Fibroblast of the aortic adventitia (primary cell): ENCODE measurements at regions not wholly inside any gene's neighbourhood (a gene's known extent, or its start where the extent isn't known, plus 50 kb on each side); places are given as distances from the start of the nearest gene placed in this dataset.
"Not testable (repeated sequence)": the region's sequence is repeated elsewhere in the genome, so short reads cannot be mapped to it uniquely, and the experiment has no call there.

ENCODE experiments used
- DNase-seq: peaks from one replicate; pipeline ENCODE4 v3.0.0-alpha.2; 2010; ENCODE audit warnings: low read depth
- H3K4me3 ChIP-seq: 2 replicates; pipeline ENCODE4 v1.5.1; 2011; ENCODE audit warnings: low read depth, mild to moderate bottlenecking, control low read depth, low read length, moderate library complexity
- TF ChIP-seq, protein P1 (sequence below): IDR thresholded peaks from 2 replicates; pipeline ENCODE4 v1.5.1; 2011; ENCODE audit warnings: mild to moderate bottlenecking, low read length, control low read depth, inconsistent platforms; ENCODE audit not compliant: insufficient read depth

DNA sequence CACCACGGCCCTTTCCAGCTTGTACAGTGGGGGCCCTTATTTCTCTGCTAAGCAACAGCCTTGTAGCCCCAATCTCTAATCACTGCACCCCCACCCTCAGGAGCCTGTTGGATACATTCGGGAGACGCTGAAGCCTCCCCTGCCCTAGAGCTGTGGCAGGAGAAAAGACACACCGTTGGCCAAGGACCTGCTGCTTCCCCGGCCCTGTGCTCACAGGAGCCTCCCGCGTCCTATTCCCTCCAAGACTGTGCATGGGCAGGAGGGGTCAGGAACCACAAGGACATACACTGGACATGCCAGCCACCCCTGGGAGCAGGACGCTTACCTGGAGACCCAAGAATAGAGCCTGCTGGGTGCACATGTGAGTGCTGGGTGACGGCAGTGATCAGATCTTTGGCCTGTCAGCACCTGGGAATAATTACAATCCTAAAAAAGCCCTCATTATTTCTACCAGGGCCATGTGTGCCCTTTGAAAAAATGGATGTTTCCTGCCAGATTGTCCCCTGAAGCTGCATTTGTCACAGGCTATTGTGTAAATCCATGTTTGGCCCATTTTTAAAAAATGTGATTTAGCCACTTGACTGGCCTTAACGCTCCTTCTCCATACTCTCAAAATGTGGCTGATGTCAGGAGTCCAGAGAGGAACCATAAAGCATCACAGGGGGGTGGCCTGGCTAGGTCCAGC lies 590.6 kb downstream of the MATN1 start:
- H3K4me3 ChIP-seq: no peak overlapping the region
- TF ChIP-seq, protein P1, sequence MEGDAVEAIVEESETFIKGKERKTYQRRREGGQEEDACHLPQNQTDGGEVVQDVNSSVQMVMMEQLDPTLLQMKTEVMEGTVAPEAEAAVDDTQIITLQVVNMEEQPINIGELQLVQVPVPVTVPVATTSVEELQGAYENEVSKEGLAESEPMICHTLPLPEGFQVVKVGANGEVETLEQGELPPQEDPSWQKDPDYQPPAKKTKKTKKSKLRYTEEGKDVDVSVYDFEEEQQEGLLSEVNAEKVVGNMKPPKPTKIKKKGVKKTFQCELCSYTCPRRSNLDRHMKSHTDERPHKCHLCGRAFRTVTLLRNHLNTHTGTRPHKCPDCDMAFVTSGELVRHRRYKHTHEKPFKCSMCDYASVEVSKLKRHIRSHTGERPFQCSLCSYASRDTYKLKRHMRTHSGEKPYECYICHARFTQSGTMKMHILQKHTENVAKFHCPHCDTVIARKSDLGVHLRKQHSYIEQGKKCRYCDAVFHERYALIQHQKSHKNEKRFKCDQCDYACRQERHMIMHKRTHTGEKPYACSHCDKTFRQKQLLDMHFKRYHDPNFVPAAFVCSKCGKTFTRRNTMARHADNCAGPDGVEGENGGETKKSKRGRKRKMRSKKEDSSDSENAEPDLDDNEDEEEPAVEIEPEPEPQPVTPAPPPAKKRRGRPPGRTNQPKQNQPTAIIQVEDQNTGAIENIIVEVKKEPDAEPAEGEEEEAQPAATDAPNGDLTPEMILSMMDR: no peak
- DNase-seq: no peak

DNA sequence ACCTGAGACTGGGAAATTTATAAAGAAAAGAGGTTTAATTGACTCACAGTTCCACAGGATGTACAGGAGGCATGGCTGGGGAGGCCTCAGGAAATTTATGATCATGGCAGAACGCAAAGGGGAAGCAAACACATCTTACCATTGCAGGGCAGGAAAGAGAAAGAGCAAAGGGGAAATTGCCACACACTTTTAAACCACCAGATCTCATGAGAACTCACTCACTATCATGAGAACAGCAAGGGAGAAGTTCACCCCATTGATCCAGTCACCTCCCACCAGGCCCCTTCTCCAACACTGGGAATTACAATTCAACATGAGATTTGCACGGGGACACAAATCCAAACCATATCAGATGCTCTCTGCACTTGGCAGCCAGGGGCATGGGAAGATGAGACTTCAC lies 592.8 kb downstream of the MATN1 start:
- not testable (repeated sequence) for DNase-seq, H3K4me3 ChIP-seq

DNA sequence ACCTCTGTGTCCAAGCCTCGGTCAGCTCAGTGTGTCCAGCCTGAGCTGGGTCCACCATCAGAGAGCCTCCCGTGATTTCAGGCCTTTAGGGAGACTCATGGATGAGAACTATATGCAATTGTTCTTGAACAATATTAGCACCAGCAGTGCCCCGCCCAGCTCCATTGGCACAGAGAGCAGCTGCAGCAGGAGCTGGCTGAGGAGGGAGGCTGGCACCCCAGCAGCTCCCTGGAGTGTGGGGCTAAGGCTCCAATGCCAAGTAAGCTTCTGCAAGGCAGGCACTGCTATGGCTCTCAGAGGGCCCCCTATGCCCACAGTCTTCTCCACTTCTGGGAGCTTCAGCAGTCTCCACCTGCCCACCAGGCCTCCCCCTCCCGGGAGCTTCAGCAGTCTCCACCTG lies 593.3 kb downstream of the MATN1 start:
- H3K4me3 ChIP-seq: no peak overlapping the region
- TF ChIP-seq, protein P1: no peak
- no peak for DNase-seq

DNA sequence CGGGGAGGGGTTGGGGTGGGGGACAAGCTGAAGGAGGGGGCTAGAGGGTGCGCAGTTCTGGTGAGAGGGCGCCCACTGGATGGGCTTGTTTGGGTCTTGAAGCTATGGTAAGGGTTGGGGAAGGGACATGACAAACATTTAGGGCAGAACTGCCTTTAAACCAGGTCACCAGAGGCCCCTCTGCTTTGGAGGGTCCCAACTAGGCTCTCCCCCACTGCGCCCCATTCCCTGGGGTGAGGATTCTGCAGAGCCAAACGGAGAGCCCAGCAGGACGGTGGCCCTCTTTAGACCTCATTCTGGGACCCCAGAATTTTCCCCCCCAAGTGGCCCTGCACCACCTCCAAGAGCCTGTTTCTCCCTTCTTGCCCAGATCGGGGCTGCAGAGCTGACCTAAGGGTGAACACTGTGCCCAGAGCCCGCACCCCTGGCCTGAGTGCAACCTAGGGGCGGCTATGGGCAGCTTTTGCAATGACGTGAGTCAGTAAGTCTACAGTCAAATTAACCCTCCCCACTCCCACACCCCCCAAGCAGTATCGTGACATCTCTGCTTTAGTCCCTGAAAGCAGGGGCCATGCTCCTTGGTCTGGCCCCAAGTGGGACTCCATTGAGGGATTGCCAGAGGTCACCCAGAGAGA lies 593.8 kb downstream of the MATN1 start:
- no peak for DNase-seq
- no peak overlapping the region for H3K4me3 ChIP-seq
- TF ChIP-seq, protein P1: no peak

DNA sequence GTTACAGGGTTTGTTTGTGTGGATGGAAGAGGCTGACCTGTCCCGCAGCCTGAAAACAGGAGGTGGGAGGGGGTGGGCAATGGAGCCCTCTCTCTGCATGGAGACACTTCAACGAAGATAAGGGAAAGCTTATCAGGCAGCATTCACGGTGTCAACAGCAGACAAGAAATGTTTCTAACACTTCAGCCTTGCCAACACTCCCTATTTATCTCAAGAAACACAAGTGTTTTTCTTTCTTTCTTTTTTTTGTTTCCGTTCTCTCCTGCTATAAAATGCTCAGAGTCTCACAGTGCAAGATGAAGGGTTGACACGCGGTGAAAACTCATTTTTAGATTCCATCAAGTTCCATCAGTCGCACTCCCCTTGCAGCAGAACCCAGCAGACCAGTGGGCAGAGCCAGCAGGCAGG lies 594.4 kb downstream of the MATN1 start:
- no peak for DNase-seq
- TF ChIP-seq, protein P1: no peak
- no peak overlapping the region for H3K4me3 ChIP-seq

DNA sequence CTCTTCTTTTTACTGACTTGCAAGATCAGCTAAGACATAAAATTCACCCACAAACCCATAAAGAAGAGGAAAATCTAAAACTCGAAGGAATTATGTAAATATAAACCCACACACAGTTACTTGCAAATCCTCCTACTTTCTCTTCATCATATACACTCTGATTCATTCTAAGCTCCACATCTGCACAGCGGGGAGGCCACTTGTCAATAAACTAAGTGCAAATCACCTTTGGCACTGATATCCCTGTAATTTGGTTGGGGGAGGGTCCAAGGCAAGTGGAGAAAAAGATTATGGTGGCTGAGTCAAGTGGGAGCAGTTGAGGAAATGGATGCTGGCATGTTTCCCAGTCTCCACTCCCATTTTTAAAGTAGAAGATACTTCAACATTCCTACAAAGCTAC lies 596.5 kb downstream of the MATN1 start:
- no peak overlapping the region for H3K4me3 ChIP-seq
- TF ChIP-seq, protein P1: no peak
- DNase-seq: no peak

DNA sequence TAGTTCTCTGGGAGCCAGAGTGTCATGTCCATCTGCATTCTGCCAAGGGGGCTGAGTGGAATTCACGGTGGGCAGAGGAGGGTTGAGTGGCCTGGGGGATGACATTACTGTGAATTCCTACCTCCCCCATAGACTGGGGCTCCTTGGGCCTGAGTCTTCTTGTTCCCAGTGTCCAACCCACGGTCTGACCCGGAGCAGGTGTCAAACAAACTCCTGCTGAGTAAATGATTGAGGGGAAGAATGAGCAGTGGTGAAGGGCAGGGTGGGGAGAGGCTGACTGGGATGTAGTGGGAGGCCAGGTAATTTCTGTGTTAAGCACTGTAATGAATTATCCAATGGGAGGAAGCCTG lies 597.6 kb downstream of the MATN1 start:
- TF ChIP-seq, protein P1: no peak
- H3K4me3 ChIP-seq: no peak overlapping the region
- DNase-seq: no peak
